HEK293T (cell line): ENCODE measurements at regions not wholly inside any gene's neighbourhood (a gene's known extent, or its start where the extent isn't known, plus 50 kb on each side); places are given as distances from the start of the nearest gene placed in this dataset.

ENCODE experiments used
- FOXA1 ChIP-seq: fragments of 450-650 bp; IDR thresholded peaks from 2 replicates; pipeline ENCODE4 v1.6.1; 2016; ENCODE audit warnings: mild to moderate bottlenecking
- FOXK2 ChIP-seq: fragments of 450-650 bp; IDR thresholded peaks from 2 replicates; pipeline ENCODE4 v1.6.1; 2016; ENCODE audit warnings: mild to moderate bottlenecking
- FOXM1 ChIP-seq: fragments of 450-650 bp; IDR thresholded peaks from 2 replicates; pipeline ENCODE4 v1.6.1; 2017; ENCODE audit warnings: mild to moderate bottlenecking, borderline replicate concordance
- PKNOX1 ChIP-seq: fragments of 450-650 bp; IDR thresholded peaks from 2 replicates; pipeline ENCODE4 v1.6.1; 2016

DNA sequence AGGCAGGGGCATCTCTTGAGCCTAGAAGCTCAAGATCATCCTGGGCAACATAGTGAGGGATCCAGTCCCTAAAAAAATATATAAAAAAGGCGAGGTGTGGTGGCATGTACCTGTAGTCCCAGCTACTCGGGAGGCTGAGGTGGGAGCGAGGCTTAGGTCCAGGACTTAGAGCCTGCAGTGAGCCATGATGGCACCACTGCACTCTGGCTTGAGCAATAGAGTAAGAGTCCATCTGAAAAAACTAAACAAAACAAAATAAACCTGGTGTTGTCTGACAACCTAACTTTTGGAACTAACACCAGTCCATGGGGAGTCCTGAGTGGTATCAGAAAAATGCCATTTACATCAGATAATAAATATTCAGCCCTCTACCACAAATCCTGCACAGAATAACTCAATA, 110.1 kb upstream of the NRIP1 start:
- no peak for TF ChIP-seq PKNOX1
- no peak for TF ChIP-seq FOXK2
- TF ChIP-seq FOXM1: no peak
- TF ChIP-seq FOXA1: no peak
